DND-41 (cell line): ENCODE measurements at regions not wholly inside any gene's neighbourhood (a gene's known extent, or its start where the extent isn't known, plus 50 kb on each side); places are given as distances from the start of the nearest gene placed in this dataset.

Experiments used
- ATAC-seq: fragments of 200-7000 bp; cut with Tn5 transposase; 3 replicates; pipeline ENCODE4 v1.9.1; 2021; ENCODE audit warnings: low read depth; ENCODE audit not compliant: insufficient read depth
- DNase-seq: peaks from one replicate; pipeline ENCODE4 v3.0.0-alpha.2; 2020
- H2AFZ ChIP-seq: 2 replicates; pipeline ENCODE4 v1.6.0; 2012; ENCODE audit warnings: low read depth, low read length
- H3K27ac ChIP-seq: 2 replicates; pipeline ENCODE4 v1.5.1; 2012; ENCODE audit warnings: low read length, inconsistent platforms
- H3K27me3 ChIP-seq: fragments of 200-600 bp; sonication (generic); 2 replicates; pipeline ENCODE4 v1.6.0; 2012; ENCODE audit warnings: low read length, mild to moderate bottlenecking, inconsistent platforms; ENCODE audit not compliant: insufficient read depth, poor library complexity
- H3K36me3 ChIP-seq: 2 replicates; pipeline ENCODE4 v1.5.1; 2012; ENCODE audit warnings: low read length, inconsistent platforms; ENCODE audit not compliant: insufficient read depth
- H3K4me1 ChIP-seq: 2 replicates; pipeline ENCODE4 v1.5.1; 2012; ENCODE audit warnings: mild to moderate bottlenecking, low read length; ENCODE audit not compliant: insufficient read depth
- H3K4me2 ChIP-seq: 2 replicates; pipeline ENCODE4 v1.6.0; 2012; ENCODE audit warnings: mild to moderate bottlenecking, moderate library complexity, low read length, inconsistent platforms; ENCODE audit not compliant: insufficient read depth
- H3K4me3 ChIP-seq, 2 experiments: fragments of 200-600 bp in 1 of 2; shearing (Covaris generic) in 1 of 2; 2 replicates each; pipeline ENCODE4 v1.5.1; 2012 to 2016; ENCODE audit warnings: inconsistent platforms in 2 of 2, low read length in 2 of 2, mild to moderate bottlenecking in 2 of 2, low read depth in 1 of 2, moderate library complexity in 1 of 2
- H3K79me2 ChIP-seq: 2 replicates; pipeline ENCODE4 v1.6.0; 2012; ENCODE audit warnings: low read length, inconsistent platforms; ENCODE audit not compliant: insufficient read depth
- H3K9ac ChIP-seq: 2 replicates; pipeline ENCODE4 v1.6.0; 2012; ENCODE audit warnings: low read depth, mild to moderate bottlenecking, inconsistent platforms, low read length, moderate library complexity
- H3K9me3 ChIP-seq: 2 replicates; pipeline ENCODE4 v1.5.1; 2012; ENCODE audit warnings: low read length, moderate library complexity, mild to moderate bottlenecking, inconsistent platforms; ENCODE audit not compliant: insufficient read depth, severe bottlenecking
- H4K20me1 ChIP-seq: 2 replicates; pipeline ENCODE4 v1.6.0; 2012; ENCODE audit warnings: low read length; ENCODE audit not compliant: insufficient read depth
- CTCF ChIP-seq: IDR thresholded peaks from 2 replicates; pipeline ENCODE4 v1.5.1; 2012; ENCODE audit warnings: borderline replicate concordance, low read length, moderate library complexity, mild to moderate bottlenecking; ENCODE audit not compliant: poor library complexity, severe bottlenecking; ENCODE audit errors: extremely low read depth
- EZH2 ChIP-seq: IDR thresholded peaks from 3 replicates; pipeline ENCODE4 v1.6.1; 2012; ENCODE audit warnings: borderline replicate concordance, low read depth, mild to moderate bottlenecking, moderate library complexity, low read length, inconsistent platforms; ENCODE audit not compliant: severe bottlenecking

GRCh38 chr6:100311707-100312251 lies 152.9 kb downstream of the SIM1 start:
- no peak for TF ChIP-seq EZH2
- no peak for TF ChIP-seq CTCF
- Histone ChIP-seq H2AFZ (no peak overlapping the region), H3K4me2 (no peak overlapping the region)

GRCh38 chr6:100309174-100309573 lies 155.5 kb downstream of the SIM1 start:
- no peak for ATAC-seq
- peaks cover 6% of the 10 kb centered on the region; the same call in 1 of the 2 replicates for H3K4me1 ChIP-seq
- no peak overlapping the region for H3K27ac ChIP-seq
- no peak overlapping the region for H3K4me2 ChIP-seq
- no peaks in the 10 kb centered on the region for H4K20me1 ChIP-seq
- no peak for TF ChIP-seq EZH2
- TF ChIP-seq CTCF = no peak
- no peak overlapping the region for H3K4me3 ChIP-seq
- DNase-seq = no peak
- H2AFZ ChIP-seq = no peak overlapping the region
- H3K9me3 ChIP-seq = no peaks in the 10 kb centered on the region
- H3K79me2 ChIP-seq = no peaks in the 10 kb centered on the region
- H3K27me3 ChIP-seq = no peaks in the 10 kb centered on the region
- no peaks in the 10 kb centered on the region for H3K36me3 ChIP-seq
- H3K9ac ChIP-seq = no peak overlapping the region

More at GRCh38 chr6:100311707-100312251, 152.9 kb downstream of the SIM1 start:
- Histone ChIP-seq H3K4me1 (peaks cover 6% of the 10 kb centered on the region; the same call in 1 of the 2 replicates), H3K4me3 (no peak overlapping the region), H3K9me3 (no peaks in the 10 kb centered on the region), H3K27me3 (no peaks in the 10 kb centered on the region), H3K27ac (no peak overlapping the region), H3K79me2 (no peaks in the 10 kb centered on the region), H3K9ac (no peak overlapping the region), H3K36me3 (no peaks in the 10 kb centered on the region), H4K20me1 (no peaks in the 10 kb centered on the region)
- no peak for ATAC-seq
- no peak for DNase-seq

DNA sequence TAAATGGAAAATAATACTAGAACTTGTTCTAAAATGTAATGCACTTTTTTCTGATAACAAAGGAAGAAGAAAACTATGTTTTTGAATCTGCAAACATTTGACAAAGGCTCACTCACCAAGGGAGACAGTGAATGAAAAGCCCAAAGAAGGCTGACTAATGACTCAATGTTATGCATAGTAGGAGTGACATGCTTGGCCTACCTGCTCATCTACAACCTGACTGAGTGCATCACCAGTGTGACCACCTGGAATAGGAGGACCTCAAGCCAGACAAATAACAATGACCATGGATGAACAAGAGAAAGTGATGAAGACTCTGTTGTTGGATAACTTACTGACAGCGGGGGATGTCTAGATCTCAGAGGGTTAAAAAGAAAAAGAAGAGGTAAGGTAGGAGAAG lies 157.2 kb downstream of the SIM1 start:
- no peak overlapping the region for H3K9ac ChIP-seq
- H3K9me3 ChIP-seq = no peaks in the 10 kb centered on the region
- H3K4me1 ChIP-seq = no peaks in the 10 kb centered on the region
- no peaks in the 10 kb centered on the region for H4K20me1 ChIP-seq
- no peak overlapping the region for H2AFZ ChIP-seq
- no peaks in the 10 kb centered on the region for H3K27me3 ChIP-seq
- DNase-seq (no peak), ATAC-seq (no peak)
- H3K4me3 ChIP-seq = no peak overlapping the region
- H3K4me2 ChIP-seq = no peak overlapping the region
- no peaks in the 10 kb centered on the region for H3K36me3 ChIP-seq
- H3K27ac ChIP-seq = no peak overlapping the region
- no peak for TF ChIP-seq EZH2
- H3K79me2 ChIP-seq = no peaks in the 10 kb centered on the region

DNA sequence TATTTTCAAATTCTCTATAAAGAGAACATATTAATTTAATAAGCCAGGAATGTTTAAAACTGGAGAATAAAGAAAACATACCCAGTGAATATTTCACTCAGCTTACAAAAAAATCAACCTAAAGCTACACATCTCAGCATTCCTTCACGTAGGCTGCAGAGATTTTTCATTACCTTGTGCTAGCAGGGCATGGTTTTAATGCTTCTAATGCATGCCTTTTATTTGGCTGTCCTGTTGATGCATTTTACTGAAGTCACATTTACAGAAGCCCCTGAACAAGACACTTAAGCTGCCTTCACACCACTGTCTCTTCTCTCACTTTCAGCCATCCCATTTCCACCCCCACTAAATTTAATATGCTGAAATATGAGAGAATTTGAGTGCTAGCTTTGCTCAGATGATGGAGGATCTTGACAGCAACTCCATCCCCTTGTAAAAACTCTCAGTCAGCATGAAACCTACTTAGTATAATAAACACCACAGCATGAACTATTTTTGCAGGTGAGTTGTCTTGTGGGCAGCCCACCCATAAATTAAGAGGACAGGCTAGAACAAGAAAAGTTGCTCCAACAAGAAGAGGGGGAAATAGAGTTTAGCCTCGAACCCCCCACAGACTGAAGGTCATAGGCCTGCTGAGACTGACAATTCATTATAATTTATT lies 159.4 kb downstream of the SIM1 start:
- no peaks in the 10 kb centered on the region for H3K36me3 ChIP-seq
- H3K9me3 ChIP-seq = no peaks in the 10 kb centered on the region
- no peak for DNase-seq
- H4K20me1 ChIP-seq = no peaks in the 10 kb centered on the region
- no peak overlapping the region for H3K4me3 ChIP-seq
- H3K4me1 ChIP-seq = no peaks in the 10 kb centered on the region
- no peak overlapping the region for H3K4me2 ChIP-seq
- H3K27me3 ChIP-seq = no peaks in the 10 kb centered on the region
- no peak overlapping the region for H3K27ac ChIP-seq
- no peak overlapping the region for H2AFZ ChIP-seq
- no peak for ATAC-seq
- no peak for TF ChIP-seq CTCF
- TF ChIP-seq EZH2 = no peak
- no peaks in the 10 kb centered on the region for H3K79me2 ChIP-seq
- no peak overlapping the region for H3K9ac ChIP-seq
